ENCODE measurements at regions not wholly inside any gene's neighbourhood (a gene's known extent, or its start where the extent isn't known, plus 50 kb on each side); places are given as distances from the start of the nearest gene placed in this dataset.

DNA sequence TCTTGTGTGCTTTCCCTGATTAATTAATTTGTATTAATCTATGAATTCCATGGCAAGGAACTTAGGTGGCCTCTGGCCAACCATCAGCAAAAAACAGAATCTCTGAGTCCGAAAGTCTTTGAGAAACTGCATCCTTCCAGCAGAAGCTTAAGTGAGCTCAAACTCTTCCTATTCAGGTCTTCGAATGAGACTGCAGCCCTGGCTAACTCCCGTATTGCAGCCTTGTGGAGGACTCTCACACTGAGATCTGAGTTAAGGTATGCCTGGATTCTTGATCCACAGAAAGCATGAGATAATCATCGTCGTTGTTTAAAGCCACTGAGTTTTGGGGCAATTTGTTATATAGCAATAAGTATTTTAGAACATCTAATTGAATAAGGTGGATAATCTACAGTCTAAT is 1143.9 kb upstream of the NXPH2 start:
- H3K4me3 ChIP-seq (ENCODE audit: low read depth, low read length): no peak overlapping the region
- TF ChIP-seq, protein P1, sequence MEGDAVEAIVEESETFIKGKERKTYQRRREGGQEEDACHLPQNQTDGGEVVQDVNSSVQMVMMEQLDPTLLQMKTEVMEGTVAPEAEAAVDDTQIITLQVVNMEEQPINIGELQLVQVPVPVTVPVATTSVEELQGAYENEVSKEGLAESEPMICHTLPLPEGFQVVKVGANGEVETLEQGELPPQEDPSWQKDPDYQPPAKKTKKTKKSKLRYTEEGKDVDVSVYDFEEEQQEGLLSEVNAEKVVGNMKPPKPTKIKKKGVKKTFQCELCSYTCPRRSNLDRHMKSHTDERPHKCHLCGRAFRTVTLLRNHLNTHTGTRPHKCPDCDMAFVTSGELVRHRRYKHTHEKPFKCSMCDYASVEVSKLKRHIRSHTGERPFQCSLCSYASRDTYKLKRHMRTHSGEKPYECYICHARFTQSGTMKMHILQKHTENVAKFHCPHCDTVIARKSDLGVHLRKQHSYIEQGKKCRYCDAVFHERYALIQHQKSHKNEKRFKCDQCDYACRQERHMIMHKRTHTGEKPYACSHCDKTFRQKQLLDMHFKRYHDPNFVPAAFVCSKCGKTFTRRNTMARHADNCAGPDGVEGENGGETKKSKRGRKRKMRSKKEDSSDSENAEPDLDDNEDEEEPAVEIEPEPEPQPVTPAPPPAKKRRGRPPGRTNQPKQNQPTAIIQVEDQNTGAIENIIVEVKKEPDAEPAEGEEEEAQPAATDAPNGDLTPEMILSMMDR (IDR thresholded peaks at IDR 0.05; ENCODE audit: borderline replicate concordance, insufficient read depth, low read depth, low read length): no peak

DNA sequence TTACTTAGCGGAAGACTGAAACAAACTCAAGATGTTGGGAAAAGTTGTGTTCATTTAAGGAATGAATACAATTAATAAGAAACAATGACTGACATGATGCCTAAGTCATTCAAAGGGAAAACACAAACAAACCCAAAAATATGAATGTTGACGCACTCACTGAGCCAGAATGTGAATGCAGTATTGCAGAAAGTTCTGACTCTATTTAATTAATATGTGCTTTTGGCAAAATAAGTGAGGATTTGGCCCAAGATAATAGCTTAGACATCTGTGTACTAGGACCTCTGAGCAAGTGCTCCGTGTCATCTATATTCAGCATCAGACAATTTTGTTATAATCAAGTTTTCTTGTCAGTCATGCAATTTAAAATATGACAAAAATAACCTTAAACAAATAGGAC is 1138.8 kb upstream of the NXPH2 start:
- no peak overlapping the region for H3K4me3 ChIP-seq (ENCODE audit: low read depth, low read length)
- TF ChIP-seq, protein P1 (IDR thresholded peaks at IDR 0.05; ENCODE audit: borderline replicate concordance, insufficient read depth, low read depth, low read length): no peak

DNA sequence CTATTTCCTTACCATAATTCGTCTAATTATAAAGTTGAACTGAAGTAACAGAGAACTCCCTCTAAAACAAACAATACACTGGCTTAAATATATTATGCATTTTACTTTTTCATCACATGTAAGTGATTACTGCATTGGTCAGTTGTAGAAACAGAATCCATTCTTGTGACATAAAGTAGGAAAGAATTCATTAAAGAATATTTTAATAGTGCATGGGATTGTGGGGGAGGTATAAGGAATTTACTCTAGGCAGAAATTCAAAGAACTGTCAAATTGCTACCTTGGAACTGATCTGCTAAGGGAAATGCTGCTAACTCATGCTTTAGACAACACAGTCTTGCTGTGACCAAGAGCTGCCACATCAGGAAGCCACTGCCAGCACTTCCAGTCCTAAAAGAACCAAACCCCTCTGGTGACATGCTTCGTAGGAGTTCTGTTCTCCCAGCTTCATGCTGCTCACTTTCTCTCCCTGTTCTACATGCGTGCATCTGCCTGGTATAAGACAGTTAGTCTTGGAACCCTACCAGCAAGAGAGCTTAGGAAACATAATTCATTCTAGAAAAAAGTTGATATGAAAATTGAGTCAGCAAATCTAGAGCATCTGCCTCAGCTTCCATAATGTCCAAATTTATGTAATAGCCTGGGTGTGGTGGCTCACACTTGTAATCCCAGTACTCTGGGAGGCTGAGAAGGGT is 1137.6 kb upstream of the NXPH2 start:
- TF ChIP-seq, protein P1 (IDR thresholded peaks at IDR 0.05; ENCODE audit: borderline replicate concordance, insufficient read depth, low read depth, low read length): no peak

DNA sequence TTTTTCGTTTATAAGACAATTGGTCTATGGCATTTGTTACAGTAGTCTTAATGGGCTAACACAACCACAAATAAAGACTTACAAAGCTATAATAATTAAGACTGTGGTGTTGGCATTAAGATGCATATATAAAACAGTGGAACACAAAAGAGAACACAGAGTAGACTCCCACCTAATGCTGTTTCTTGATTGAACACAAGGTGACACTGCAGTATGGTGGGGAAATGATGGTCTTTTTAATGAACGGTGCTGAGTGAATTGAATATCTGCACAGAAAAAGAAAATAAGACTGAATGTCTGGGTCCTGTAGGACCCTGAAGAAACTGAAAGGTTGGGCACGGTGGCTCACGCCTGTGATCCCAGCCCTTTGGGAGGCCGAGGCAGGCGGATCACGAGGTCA is 1136.6 kb upstream of the NXPH2 start:
- TF ChIP-seq, protein P1 (IDR thresholded peaks at IDR 0.05; ENCODE audit: borderline replicate concordance, insufficient read depth, low read depth, low read length): no peak
- no peak overlapping the region for H3K4me3 ChIP-seq (ENCODE audit: low read depth, low read length)

More for the DNA sequence above, 1137.6 kb upstream of the NXPH2 start:
- no peak overlapping the region for H3K4me3 ChIP-seq (ENCODE audit: low read depth, low read length)

DNA sequence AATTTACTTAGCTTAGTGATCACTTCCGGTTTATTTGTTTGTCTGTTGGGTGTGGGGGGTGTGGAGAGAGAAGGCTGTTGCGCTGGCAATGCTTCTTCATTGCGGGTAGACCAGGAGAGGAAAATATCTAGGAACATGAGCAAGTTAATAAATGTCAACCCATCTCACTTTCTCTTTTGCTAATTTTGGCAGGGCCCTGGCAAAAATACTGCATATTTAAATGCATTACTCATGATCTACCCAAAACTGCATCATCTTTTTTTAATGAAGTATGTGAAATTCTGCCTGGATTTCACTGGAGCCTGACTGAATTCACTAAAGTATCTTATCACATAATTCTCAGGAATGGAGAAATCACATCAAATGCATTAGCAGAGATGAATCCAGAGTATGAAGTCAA is 1131.0 kb upstream of the NXPH2 start:
- no peak overlapping the region for H3K4me3 ChIP-seq (ENCODE audit: low read depth, low read length)
- TF ChIP-seq, protein P1 (IDR thresholded peaks at IDR 0.05; ENCODE audit: borderline replicate concordance, insufficient read depth, low read depth, low read length): no peak

DNA sequence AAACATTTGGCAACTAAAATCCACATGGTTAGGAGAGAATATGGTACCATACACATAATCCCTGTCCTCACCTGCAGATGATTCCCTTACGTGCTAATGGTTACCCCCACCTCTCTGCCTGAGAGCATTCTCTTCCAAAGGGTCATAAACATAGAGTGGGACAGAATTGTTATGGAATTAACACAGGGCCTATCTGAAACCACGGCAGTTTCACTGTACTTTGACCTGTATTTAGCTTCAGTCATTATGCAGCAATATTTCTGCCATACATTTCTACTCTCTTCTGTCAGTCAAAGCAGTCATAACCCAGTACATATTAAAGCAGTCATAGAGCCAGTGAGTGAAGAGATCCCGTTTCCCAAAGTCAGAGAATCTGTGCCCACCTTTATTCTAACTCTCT is 1128.9 kb upstream of the NXPH2 start:
- no peak overlapping the region for H3K4me3 ChIP-seq (ENCODE audit: low read depth, low read length)
- TF ChIP-seq, protein P1 (IDR thresholded peaks at IDR 0.05; ENCODE audit: borderline replicate concordance, insufficient read depth, low read depth, low read length): no peak

DNA sequence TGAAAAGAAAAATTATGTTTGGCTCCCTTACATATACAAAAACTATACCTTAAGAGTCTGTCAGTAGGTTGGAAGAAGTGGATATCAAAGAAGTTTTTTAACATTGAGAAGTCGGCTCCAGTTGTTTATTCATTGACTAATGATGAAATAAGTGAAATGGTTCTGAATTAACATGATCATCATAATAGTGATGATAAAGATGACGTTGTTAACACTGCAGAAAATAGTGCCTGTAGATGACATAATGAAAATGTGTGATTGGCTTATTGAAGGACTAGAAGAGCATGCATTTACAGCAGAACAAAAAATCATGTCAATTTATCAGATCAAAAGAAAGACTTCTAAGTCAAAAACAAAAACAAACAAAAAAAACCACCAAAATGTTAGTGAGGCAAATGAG is 1125.4 kb upstream of the NXPH2 start:
- TF ChIP-seq, protein P1 (IDR thresholded peaks at IDR 0.05; ENCODE audit: borderline replicate concordance, insufficient read depth, low read depth, low read length): no peak
- H3K4me3 ChIP-seq (ENCODE audit: low read depth, low read length): no peak overlapping the region

All from GM12875 (cell line).